ENCODE measurements at regions not wholly inside any gene's neighbourhood (a gene's known extent, or its start where the extent isn't known, plus 50 kb on each side); places are given as distances from the start of the nearest gene placed in this dataset.
"Not testable (repeated sequence)": the region's sequence is repeated elsewhere in the genome, so short reads cannot be mapped to it uniquely, and the experiment has no call there.

GRCh38 chr7:32741853-32742476 lies 149.6 kb downstream of the KBTBD2 start:
- H3K27me3 Mint-ChIP-seq, H3K27ac Mint-ChIP-seq, H3K9me3 Mint-ChIP-seq, H3K4me3 Mint-ChIP-seq, H3K36me3 Mint-ChIP-seq, H3K4me1 Mint-ChIP-seq: not testable (repeated sequence)

- H3K4me1 Mint-ChIP-seq, H3K4me3 Mint-ChIP-seq, H3K27ac Mint-ChIP-seq, H3K27me3 Mint-ChIP-seq, H3K9me3 Mint-ChIP-seq, H3K36me3 Mint-ChIP-seq: not testable (repeated sequence)
These were observed 151.8 kb downstream of the KBTBD2 start for GRCh38 chr7:32739749-32740148.

GRCh38 chr7:32738390-32738789 lies 153.2 kb downstream of the KBTBD2 start:
- not testable (repeated sequence) for H3K27me3 Mint-ChIP-seq, H3K4me1 Mint-ChIP-seq, H3K36me3 Mint-ChIP-seq, H3K4me3 Mint-ChIP-seq, H3K9me3 Mint-ChIP-seq, H3K27ac Mint-ChIP-seq

- H3K27me3 Mint-ChIP-seq, H3K9me3 Mint-ChIP-seq, H3K4me3 Mint-ChIP-seq, H3K27ac Mint-ChIP-seq, H3K4me1 Mint-ChIP-seq, H3K36me3 Mint-ChIP-seq: not testable (repeated sequence)
These were observed 158.8 kb downstream of the KBTBD2 start for GRCh38 chr7:32732767-32733166.

GRCh38 chr7:32729335-32729675 lies 162.3 kb downstream of the KBTBD2 start:
- not testable (repeated sequence) for H3K9me3 Mint-ChIP-seq, H3K4me1 Mint-ChIP-seq, H3K27me3 Mint-ChIP-seq, H3K36me3 Mint-ChIP-seq
- Mint-ChIP-seq H3K27ac (peak overlapping the region in 1 of 3 donors; percentile 5), H3K4me3 (peak overlapping the region in 3 of 4 donors; percentile 67 to 78 (median 67))

GRCh38 chr7:32728412-32729334 lies 162.9 kb downstream of the KBTBD2 start:
- not testable (repeated sequence) for H3K27ac Mint-ChIP-seq, H3K36me3 Mint-ChIP-seq, H3K9me3 Mint-ChIP-seq, H3K27me3 Mint-ChIP-seq, H3K4me1 Mint-ChIP-seq
- peak overlapping the region; percentile 67 to 91 (median 81) for H3K4me3 Mint-ChIP-seq

GRCh38 chr7:32727483-32728411 lies 163.8 kb downstream of the KBTBD2 start:
- not testable (repeated sequence) for H3K9me3 Mint-ChIP-seq, H3K4me1 Mint-ChIP-seq, H3K36me3 Mint-ChIP-seq, H3K27me3 Mint-ChIP-seq
- H3K4me3 Mint-ChIP-seq: peak overlapping the region; percentile 83 to 91 (median 87)
- peak overlapping the region in 1 of 3 donors; percentile 80 for H3K27ac Mint-ChIP-seq

GRCh38 chr7:32722837-32723236 lies 168.7 kb downstream of the KBTBD2 start:
- not testable (repeated sequence) for H3K9me3 Mint-ChIP-seq, H3K4me3 Mint-ChIP-seq, H3K4me1 Mint-ChIP-seq, H3K27ac Mint-ChIP-seq, H3K36me3 Mint-ChIP-seq, H3K27me3 Mint-ChIP-seq

- H3K27ac Mint-ChIP-seq: peak overlapping the region in 1 of 3 donors; percentile 17
- no peak overlapping the region for H3K4me3 Mint-ChIP-seq
- H3K36me3 Mint-ChIP-seq: no peaks in the 10 kb centered on the region
- peaks cover 2 to 12% (median 9%) of the 10 kb centered on the region in 3 donors for H3K4me1 Mint-ChIP-seq
- H3K9me3 Mint-ChIP-seq: peaks cover 2 to 14% (median 4%) of the 10 kb centered on the region in 3 donors
- no peaks in the 10 kb centered on the region for H3K27me3 Mint-ChIP-seq
These were observed 197.4 kb downstream of the KBTBD2 start for GRCh38 chr7:32694182-32694581.

- peak overlapping the region; percentile 54 to 89 (median 78) for H3K4me3 Mint-ChIP-seq
- H3K36me3 Mint-ChIP-seq, H3K27me3 Mint-ChIP-seq: not testable (repeated sequence)
- H3K9me3 Mint-ChIP-seq: peaks cover 2 to 14% (median 2%) of the 10 kb centered on the region in 3 donors
- peaks cover 7 to 12% (median 12%) of the 10 kb centered on the region in 3 donors for H3K4me1 Mint-ChIP-seq
- H3K27ac Mint-ChIP-seq: peak overlapping the region in 2 of 3 donors; percentile 34 to 93
These were observed 196.9 kb downstream of the AVL9 start for GRCh38 chr7:32691965-32692815.

- peaks cover 7 to 12% (median 12%) of the 10 kb centered on the region in 3 donors for H3K4me1 Mint-ChIP-seq
- H3K9me3 Mint-ChIP-seq: not testable (repeated sequence)
These were observed 192.8 kb downstream of the AVL9 start for GRCh38 chr7:32688092-32688491.

GRCh38 chr7:32681174-32681518 lies 185.9 kb downstream of the AVL9 start:
- Mint-ChIP-seq H3K9me3 (peaks cover 0 to 4% (median 2%) of the 10 kb centered on the region in 3 donors), H3K36me3 (no peaks in the 10 kb centered on the region), H3K4me1 (peaks cover 0 to 2% (median 0%) of the 10 kb centered on the region in 3 donors), H3K4me3 (no peak overlapping the region), H3K27me3 (no peaks in the 10 kb centered on the region), H3K27ac (no peak overlapping the region)

More at GRCh38 chr7:32688092-32688491, 192.8 kb downstream of the AVL9 start:
- H3K27ac Mint-ChIP-seq, H3K36me3 Mint-ChIP-seq, H3K27me3 Mint-ChIP-seq, H3K4me3 Mint-ChIP-seq: not testable (repeated sequence)

- Mint-ChIP-seq H3K4me1 (peaks cover 0 to 2% (median 0%) of the 10 kb centered on the region in 3 donors), H3K27ac (no peak overlapping the region), H3K36me3 (no peaks in the 10 kb centered on the region), H3K9me3 (peaks cover 0 to 4% (median 2%) of the 10 kb centered on the region in 3 donors), H3K4me3 (no peak overlapping the region), H3K27me3 (no peaks in the 10 kb centered on the region)
These were observed 185.2 kb downstream of the AVL9 start for GRCh38 chr7:32680259-32681173.

All from IgD-negative memory B cell (primary cell).